ENCODE measurements at regions not wholly inside any gene's neighbourhood (a gene's known extent, or its start where the extent isn't known, plus 50 kb on each side); places are given as distances from the start of the nearest gene placed in this dataset.

DNA sequence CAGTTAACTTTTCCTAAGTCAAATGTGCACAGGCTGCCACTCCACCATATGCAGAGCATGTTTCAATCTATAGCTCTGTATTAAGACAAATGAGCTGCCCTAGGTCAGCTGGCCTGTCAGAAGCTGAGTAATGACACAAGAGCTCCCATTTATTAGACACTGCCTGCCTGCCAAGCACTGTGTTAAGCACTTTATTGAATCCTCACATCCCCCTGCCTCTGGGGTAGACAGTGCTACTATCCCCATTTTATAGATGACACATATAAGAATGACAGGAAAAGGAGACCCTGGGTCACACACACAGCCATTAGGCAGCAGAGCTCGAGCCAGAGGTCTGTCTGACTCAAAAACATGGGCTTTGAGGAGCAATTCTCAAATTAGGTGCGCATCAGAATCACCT lies 179.8 kb upstream of the PDE1C start:
- TF ChIP-seq, protein P1, sequence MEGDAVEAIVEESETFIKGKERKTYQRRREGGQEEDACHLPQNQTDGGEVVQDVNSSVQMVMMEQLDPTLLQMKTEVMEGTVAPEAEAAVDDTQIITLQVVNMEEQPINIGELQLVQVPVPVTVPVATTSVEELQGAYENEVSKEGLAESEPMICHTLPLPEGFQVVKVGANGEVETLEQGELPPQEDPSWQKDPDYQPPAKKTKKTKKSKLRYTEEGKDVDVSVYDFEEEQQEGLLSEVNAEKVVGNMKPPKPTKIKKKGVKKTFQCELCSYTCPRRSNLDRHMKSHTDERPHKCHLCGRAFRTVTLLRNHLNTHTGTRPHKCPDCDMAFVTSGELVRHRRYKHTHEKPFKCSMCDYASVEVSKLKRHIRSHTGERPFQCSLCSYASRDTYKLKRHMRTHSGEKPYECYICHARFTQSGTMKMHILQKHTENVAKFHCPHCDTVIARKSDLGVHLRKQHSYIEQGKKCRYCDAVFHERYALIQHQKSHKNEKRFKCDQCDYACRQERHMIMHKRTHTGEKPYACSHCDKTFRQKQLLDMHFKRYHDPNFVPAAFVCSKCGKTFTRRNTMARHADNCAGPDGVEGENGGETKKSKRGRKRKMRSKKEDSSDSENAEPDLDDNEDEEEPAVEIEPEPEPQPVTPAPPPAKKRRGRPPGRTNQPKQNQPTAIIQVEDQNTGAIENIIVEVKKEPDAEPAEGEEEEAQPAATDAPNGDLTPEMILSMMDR (IDR thresholded peaks at IDR 0.05; ENCODE audit: low read depth, low read length): no peak
- in situ Hi-C loops (cut with HindIII; ENCODE audit: low sequenced_read_pairs): no loop called here
- DNase-seq (ENCODE audit: low read depth, low spot score): no peak
- H3K4me3 ChIP-seq (ENCODE audit: low read depth, low read length): no peak overlapping the region

DNA sequence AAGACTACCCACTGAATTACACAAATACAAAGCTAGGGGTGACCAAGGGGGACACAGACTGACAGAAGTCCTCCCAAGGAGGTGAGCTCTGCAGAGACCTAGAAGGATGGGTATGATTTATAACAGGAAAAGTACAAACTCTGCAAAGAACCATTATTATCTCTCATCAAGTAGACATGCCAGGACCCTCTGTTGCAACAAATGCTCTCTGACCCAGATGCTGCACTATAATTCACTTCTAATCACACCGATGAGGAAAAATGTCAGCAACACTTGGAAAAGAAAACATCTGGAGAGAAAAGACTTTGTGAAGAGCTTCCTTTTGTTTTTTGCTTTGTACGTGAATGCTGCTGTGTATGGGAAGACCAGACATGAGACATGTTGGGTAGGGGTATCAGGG lies 178.3 kb upstream of the PDE1C start:
- TF ChIP-seq, protein P1 (IDR thresholded peaks at IDR 0.05; ENCODE audit: low read depth, low read length): no peak

DNA sequence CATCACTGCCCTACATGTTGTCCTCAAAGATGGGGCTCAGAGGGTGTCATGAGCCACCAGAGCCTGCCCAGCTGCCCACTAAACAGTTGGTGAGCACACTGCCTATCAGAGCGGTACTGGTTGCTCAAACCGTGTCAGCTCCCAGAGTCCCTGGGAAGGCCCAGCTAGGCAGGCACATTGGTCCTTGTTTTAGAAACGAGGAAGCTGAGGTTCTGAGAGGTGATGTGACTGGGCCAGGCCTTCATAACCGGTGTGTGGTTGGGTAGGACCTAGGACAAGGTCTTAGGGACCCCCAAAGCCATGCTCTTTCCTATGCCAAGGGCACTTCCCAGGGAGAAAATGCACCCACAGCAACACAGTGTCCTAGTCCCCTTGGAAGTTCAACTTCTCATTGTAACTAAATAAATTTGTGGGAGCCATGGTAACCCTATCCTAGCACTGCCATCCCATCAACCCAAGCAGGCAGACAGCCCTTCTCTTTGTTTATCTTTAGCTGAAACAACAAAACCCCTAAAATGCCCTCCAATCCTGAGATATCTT lies 174.7 kb upstream of the PDE1C start:
- TF ChIP-seq, protein P1 (IDR thresholded peaks at IDR 0.05; ENCODE audit: low read depth, low read length): no peak
- DNase-seq (ENCODE audit: low read depth, low spot score): no peak
- in situ Hi-C loops (cut with HindIII; ENCODE audit: low sequenced_read_pairs): no loop called here
- H3K4me3 ChIP-seq (ENCODE audit: low read depth, low read length): no peak overlapping the region

More for the DNA sequence above, 178.3 kb upstream of the PDE1C start:
- H3K4me3 ChIP-seq (ENCODE audit: low read depth, low read length): no peak overlapping the region
- DNase-seq (ENCODE audit: low read depth, low spot score): no peak
- in situ Hi-C loops (cut with HindIII; ENCODE audit: low sequenced_read_pairs): no loop called here

DNA sequence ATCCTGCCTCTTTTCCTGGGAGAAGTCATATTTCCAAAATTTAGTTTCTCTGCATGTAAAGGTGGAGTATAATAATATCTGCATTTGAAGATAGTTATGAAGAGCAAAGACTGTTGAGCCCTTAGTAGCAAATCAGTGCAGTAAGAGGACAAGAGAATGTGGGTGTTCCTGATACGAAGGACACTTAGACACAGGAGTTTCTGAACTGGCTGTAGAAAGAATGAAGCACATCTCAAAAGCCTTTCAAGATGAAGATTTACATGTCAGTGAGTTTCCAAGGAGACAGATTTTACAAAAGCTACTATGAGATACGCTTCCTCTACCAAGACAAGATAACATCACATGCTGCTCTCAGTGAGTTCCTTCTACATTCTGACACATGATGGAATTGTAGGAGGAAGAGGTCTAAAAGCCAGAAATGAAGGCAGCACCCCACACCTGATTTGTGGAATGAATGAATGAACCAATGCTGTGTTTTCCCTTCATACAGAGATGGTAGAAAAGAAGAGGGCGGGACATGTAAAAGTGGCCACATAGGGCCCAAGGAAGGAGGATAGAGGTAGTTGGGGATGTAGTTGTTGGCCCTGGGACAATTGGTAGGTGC lies 173.6 kb upstream of the PDE1C start:
- TF ChIP-seq, protein P1 (IDR thresholded peaks at IDR 0.05; ENCODE audit: low read depth, low read length): no peak
- H3K4me3 ChIP-seq (ENCODE audit: low read depth, low read length): no peak overlapping the region
- in situ Hi-C loops (cut with HindIII; ENCODE audit: low sequenced_read_pairs): no loop called here
- no peak for DNase-seq (ENCODE audit: low read depth, low spot score)

DNA sequence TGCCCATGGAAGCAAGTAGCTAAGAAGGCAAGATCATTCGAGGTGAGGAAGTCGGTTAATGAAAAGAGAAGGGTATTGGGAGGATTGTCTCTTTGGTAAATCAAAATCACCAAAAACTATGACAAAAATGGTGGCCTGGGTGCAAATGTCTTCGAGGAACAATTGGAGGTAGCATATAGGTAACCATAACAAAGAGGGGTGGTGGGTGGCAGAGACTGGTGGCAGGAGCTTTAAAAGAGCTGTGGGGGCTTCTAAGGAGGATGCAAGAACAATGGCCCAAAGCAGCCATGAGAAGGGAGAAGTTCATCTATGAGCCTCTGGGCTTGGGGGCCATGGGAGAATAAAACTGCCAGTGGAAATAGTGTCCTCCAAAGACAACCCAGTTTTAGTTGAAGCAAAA lies 172.2 kb upstream of the PDE1C start:
- H3K4me3 ChIP-seq (ENCODE audit: low read depth, low read length): no peak overlapping the region
- DNase-seq (ENCODE audit: low read depth, low spot score): no peak
- TF ChIP-seq, protein P1 (IDR thresholded peaks at IDR 0.05; ENCODE audit: low read depth, low read length): no peak
- in situ Hi-C loops (cut with HindIII; ENCODE audit: low sequenced_read_pairs): no loop called here

DNA sequence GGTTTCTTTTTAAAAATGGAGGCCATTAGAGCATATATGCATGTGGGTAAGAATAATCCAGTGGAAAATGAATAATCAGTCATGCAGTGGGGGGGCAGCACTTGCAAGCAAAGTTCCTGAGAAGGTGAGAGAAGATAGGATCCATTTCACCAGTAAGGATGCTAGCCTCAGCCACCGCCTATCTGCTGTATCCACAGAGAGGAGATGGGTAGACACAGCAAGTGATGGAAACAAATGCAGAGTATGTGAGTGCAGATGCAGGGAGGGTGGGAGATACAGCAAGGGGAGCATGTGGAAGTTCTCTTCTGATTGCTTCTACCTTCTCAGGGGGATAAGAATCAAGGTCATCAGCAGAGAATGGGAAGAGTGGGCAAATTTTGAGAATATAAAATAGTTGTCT lies 171.4 kb upstream of the PDE1C start:
- in situ Hi-C loops (cut with HindIII; ENCODE audit: low sequenced_read_pairs): no loop called here
- H3K4me3 ChIP-seq (ENCODE audit: low read depth, low read length): no peak overlapping the region
- TF ChIP-seq, protein P1 (IDR thresholded peaks at IDR 0.05; ENCODE audit: low read depth, low read length): no peak
- no peak for DNase-seq (ENCODE audit: low read depth, low spot score)

Data from astrocyte of the spinal cord (primary cell).